ENCODE measurements at regions not wholly inside any gene's neighbourhood (a gene's known extent, or its start where the extent isn't known, plus 50 kb on each side); places are given as distances from the start of the nearest gene placed in this dataset.

DNA sequence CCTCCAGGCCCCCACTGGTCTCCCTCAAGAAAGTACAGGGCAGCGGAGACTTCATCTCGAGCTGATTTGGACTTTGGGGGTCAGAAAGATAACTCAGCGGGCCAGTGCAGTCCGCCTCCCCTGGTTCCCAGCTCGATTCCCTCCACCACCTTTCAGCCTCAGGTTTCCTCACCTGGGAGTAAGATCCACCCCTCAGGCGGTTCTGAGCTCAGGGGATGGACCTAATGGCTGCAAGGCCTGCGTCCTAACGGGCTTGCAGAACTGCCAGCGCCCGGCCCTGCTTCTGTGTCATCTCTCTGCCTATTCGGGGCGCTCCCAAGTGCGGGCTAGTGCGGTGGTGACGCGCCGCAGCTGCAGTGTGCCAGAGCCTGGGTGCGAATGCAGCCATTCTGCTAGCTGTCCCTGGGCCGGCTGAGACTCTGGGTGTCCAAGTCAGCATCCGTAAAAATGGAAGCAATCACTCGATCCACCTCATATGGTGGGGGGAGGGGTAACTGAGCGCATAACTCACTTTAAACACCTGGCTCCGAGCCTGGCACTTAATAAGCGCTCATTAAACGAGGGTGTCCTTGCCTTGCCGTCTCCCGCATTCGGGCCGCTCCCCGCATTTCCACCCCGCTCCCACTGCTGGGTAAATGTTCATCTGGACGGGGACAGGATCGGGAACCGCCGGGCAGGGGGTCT is 129.6 kb upstream of the LHX1 start:
- no peak overlapping the region for H3K27ac ChIP-seq
- TF ChIP-seq, protein P1, sequence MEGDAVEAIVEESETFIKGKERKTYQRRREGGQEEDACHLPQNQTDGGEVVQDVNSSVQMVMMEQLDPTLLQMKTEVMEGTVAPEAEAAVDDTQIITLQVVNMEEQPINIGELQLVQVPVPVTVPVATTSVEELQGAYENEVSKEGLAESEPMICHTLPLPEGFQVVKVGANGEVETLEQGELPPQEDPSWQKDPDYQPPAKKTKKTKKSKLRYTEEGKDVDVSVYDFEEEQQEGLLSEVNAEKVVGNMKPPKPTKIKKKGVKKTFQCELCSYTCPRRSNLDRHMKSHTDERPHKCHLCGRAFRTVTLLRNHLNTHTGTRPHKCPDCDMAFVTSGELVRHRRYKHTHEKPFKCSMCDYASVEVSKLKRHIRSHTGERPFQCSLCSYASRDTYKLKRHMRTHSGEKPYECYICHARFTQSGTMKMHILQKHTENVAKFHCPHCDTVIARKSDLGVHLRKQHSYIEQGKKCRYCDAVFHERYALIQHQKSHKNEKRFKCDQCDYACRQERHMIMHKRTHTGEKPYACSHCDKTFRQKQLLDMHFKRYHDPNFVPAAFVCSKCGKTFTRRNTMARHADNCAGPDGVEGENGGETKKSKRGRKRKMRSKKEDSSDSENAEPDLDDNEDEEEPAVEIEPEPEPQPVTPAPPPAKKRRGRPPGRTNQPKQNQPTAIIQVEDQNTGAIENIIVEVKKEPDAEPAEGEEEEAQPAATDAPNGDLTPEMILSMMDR (IDR thresholded peaks at IDR 0.05), result no peak
- TF ChIP-seq ZFX (IDR thresholded peaks at IDR 0.05; ENCODE audit: borderline replicate concordance), result no peak

DNA sequence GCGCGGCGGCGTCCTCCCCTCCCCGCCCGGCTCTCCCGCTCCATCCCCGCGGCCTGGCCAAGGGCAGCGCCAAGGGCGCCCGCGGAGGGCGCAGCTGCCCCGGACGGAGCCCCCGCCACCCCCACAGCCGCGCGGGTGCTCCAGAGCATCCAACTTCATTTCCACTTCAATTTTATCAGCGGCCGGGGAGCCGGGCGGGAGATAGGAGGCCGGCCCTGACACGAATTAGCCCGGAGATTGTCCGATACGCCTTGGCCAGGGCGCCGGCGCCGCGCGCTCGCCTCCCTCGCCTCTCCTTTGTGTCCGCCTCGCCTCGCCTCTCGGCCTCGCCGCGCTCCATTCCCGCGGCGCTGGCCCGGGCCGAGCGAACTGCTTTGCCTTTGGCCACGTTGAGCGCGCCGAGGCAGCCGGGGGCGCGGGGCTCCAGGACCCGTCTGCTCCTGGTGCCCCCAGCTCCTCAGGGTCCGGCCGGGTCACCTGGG is 129.1 kb upstream of the LHX1 start:
- H3K27ac ChIP-seq, result no peak overlapping the region
- TF ChIP-seq, protein P1 (IDR thresholded peaks at IDR 0.05), result no peak

DNA sequence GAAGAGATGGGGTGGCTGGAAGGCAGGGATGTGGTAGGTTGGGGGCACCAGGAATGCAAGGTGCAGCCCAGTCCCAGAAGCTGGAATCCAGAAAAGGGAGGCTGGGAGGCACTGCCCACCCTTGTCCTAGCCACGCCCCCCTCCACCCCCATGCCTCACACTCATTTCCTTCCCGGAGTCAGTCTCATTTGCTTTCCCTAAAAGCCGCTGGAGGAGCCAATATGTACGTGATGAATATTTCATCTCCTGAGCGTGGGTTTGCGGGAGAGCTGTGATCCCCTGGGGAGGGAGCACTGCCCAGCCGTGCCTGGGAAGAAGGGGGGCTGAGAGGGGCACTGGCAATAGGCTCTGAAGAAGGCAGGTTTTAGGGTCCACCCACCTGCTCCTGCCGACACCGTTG is 124.5 kb upstream of the LHX1 start:
- TF ChIP-seq ZFX (IDR thresholded peaks at IDR 0.05; ENCODE audit: borderline replicate concordance), result no peak
- TF ChIP-seq, protein P1 (IDR thresholded peaks at IDR 0.05), result no peak
- no peak overlapping the region for H3K27ac ChIP-seq

DNA sequence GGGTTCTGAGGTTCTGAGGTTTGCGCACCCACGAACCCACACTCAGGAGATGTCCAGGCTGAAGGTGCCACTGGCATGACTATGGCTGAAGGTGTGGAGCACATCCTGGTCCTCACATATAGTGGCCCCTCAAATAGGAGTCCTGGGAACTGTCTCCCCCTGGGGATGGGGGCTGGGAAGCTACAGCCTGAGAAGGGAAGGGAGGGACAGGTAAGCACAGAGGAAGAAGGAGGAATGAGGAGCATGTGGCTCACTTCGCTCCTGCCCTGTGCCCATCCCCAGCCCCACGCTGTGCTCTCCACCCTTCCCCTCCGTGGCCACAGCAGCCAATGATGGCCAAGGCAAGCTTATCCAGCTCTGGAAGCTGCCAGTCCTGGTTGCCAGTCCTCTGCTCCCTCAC is 123.9 kb upstream of the LHX1 start:
- H3K27ac ChIP-seq, result no peak overlapping the region
- no peak for TF ChIP-seq ZFX (IDR thresholded peaks at IDR 0.05; ENCODE audit: borderline replicate concordance)
- TF ChIP-seq, protein P1 (IDR thresholded peaks at IDR 0.05), result no peak

DNA sequence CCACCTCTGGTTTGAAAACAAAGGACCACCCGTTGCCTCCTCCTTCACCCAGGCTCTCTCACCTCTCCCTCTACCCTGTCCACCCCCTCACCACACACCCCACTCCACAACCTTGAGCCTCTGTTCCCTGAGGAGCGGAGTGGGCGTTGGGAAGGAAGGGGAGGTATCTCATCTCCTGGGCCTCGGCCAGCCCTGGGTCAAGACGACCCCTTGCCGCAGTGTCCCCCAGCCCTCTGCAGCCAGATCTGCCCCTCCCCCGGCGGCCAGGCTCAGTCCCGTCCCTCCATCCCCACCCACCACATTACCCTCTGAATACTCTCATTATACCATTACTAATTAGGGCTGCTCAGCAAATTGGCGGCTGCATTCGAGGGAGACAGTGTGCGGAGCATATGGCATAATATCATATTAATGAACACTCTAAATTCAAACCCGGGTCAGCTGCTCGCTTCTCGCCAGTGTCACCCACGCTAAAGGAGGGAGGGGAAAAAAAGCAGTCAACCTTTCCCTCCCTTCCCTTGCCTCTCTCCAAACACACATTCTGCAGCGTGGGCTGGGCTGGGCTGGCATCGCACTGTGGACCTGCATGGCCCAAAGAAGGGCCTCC is 123.2 kb upstream of the LHX1 start:
- TF ChIP-seq ZFX (IDR thresholded peaks at IDR 0.05; ENCODE audit: borderline replicate concordance), result no peak
- TF ChIP-seq, protein P1 (IDR thresholded peaks at IDR 0.05), result no peak
- no peak overlapping the region for H3K27ac ChIP-seq

DNA sequence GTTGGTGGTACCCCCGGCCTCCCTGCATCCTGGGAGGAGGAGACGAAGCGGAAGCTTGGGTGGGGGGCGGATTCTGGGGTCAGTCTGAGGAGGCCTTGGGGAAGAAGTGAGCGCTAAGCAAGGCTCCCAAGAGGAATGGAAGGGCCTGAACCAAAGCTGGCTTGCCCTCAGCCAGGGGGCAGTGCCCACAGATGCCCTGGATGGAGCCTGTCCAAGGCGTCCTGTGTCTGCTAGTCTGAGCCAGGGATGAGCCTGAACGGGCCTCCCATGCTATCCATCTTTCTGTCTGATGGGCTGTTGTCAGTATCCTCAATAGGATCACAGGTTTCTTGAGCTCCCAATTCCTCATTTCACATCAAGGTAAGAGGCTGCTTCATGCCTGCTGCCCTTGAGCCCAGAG is 122.3 kb upstream of the LHX1 start:
- TF ChIP-seq, protein P1 (IDR thresholded peaks at IDR 0.05), result no peak
- TF ChIP-seq ZFX (IDR thresholded peaks at IDR 0.05; ENCODE audit: borderline replicate concordance), result no peak
- no peak overlapping the region for H3K27ac ChIP-seq

DNA sequence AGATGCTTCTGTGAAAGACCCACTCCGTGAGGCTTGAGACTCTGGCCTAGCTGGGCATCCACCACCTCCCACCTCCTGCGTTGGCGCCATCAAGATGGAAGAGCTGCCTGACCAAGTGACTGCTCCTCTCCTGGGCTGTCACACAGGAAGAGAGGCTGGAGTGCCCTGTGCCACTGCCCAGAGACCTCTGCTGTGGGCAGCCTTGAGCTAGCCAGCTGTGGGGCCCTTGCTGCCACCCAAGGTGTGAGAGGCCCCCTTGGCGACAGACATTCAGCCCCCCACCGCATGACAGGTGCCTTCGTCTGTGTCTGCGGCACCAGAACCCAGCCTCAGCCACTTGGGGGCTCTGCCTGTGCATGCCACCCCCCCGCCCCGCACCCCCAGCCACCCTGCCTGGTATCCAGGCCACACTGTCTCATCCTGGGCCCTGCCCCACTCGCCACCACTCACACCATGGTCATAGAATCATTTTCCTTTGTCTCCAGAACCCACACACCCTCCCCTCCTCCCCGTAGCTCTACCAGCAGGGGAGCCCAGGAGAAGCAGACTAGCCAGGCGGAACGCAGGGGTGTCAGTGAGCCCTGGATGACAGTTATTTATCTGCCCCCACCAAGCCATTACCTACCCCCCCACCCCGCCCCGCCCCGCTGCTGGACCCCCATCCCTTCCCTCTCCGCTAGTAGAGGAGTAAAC is 120.9 kb upstream of the LHX1 start:
- no peak overlapping the region for H3K27ac ChIP-seq
- TF ChIP-seq, protein P1 (IDR thresholded peaks at IDR 0.05), result no peak
- no peak for TF ChIP-seq ZFX (IDR thresholded peaks at IDR 0.05; ENCODE audit: borderline replicate concordance)
